Fibroblast of skin of left biceps (primary cell): ENCODE measurements at regions not wholly inside any gene's neighbourhood (a gene's known extent, or its start where the extent isn't known, plus 50 kb on each side); places are given as distances from the start of the nearest gene placed in this dataset.

Source experiments
- DNase-seq, 2 experiments: peaks; one replicate each; pipeline ENCODE4 v3.0.0-alpha.2; 2013; ENCODE audit warnings: low read depth in 2 of 2

DNA sequence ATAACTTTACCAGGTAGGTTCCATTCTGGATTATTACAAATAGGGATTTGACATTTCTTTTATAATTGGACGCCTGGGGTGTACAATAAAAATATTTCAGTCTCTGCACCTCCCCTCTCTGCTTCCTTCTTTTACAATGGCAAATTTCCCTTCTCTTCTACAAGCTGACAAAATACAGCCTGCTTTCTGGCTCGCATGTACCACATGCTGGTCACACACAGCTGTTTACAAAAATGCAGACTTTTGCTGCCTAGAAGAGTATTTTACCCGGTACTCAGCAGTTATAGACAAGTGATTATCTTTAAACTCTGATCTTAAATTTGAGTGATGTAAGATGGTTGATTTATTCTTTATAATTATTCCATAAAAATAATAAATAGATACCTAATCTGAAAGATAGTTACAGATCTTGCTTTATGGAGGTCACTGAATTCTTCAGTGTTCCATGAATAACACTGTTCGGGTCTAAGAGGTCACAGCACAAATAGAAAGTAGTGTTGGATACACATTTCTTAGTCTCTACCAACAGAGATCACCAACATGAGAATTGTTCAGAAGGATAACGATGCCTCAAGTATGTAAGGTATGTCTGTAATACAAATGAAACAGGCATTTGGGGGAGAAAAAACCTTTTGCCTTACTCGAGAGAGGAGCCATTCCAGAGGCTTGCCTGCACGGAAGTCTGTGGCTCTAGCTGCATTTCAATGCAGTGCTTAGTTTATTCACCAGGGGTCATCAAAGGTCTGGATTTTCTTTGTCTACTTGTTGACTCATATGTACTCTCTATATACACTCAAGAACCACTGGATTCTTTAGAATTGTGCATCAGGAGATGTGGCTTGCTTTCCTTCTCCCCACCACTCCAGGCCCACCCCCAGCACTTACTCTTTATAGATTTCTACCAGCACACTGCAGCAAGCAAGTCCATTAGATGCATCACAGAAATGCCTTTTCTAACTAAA is 206.6 kb upstream of the RFX3 start:
- DNase-seq, result peak; percentile 75 to 78

- DNase-seq, result no peak
Observed at GRCh38 chr9:3730511-3730922, 204.7 kb upstream of the RFX3 start.

DNA sequence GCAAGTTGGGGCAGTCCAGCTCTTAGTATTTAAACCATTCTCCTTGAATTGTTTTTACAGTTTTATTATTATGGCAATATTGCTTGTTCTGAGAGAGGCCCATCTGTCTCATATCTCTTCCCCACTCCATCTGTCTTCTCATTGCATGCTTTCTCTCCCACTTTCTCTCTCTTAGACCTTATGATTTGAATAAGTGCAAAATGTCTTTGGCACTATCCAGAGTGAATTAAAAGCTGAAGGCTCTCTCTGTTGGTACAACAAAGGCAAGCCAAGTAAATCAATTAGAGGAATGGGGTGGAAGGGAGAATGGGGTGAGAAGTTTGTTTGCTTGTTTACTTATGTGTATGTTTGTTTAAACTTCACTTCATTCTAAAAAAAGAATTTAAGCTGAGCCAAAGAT is 195.3 kb upstream of the RFX3 start:
- no peak for DNase-seq

GRCh38 chr9:3719286-3719685 is 193.5 kb upstream of the RFX3 start:
- no peak for DNase-seq

GRCh38 chr9:3716415-3716814 is 190.6 kb upstream of the RFX3 start:
- DNase-seq, result no peak

DNA sequence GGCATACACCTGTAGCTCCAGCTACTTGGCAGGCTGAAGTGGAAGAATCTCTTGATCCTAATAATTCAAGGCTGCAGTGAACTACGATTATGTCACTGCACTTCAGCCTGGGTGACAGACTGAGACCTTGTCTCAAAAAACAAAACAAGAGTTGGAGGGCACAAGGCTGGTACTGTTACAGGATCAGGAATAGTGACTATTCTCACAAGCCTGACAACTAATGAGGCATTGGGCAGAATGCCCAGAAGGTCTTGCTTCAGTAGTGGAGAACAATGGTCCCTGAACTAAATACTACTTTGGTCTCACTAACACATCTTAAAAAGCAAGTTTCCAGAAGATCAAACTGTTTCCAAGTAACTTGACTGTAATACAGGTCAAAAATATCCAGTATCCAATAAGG is 182.9 kb upstream of the RFX3 start:
- no peak for DNase-seq

GRCh38 chr9:3704890-3705289 is 179.1 kb upstream of the RFX3 start:
- DNase-seq, result no peak

DNA sequence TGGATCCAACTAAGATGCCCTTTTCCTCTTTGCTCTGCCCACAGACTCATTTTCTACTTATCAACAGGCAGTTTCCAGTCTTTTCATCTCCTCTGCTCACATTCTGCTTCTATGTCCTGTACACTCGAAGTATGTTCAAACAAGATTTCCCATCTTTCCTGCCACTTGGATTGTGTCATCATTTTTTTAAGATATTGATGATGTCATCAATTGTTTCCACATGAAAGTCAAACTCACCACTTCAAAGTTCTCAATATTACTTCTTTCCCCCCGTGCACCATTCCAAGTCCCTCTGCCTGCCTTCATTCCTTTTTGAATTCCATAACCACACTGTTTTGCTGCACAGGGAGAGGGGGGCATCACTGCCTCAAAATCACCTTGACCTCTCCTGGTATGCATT is 175.0 kb upstream of the RFX3 start:
- no peak for DNase-seq

GRCh38 chr9:3699883-3700282 is 174.1 kb upstream of the RFX3 start:
- DNase-seq, result no peak

- no peak for DNase-seq
Observed at GRCh38 chr9:3698531-3698930, 172.7 kb upstream of the RFX3 start.

DNA sequence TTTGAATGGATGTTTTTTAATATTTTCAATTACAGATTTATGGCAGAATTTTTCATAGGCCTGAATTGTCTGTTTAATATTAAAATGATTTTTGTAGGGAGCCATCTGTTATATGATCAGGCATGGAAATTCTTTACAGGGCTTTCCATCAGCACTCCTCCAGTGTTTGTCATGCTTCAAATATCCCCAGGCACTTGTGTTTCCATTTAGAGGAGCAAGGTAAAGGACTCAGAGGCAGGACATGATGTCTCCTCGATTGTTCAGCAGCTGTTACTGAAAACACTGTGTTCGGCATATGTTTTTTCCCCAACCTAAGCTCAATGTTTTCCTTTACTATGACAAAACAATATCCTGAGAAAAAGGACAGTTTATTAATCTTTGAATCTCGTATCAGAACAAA is 172.3 kb upstream of the RFX3 start:
- DNase-seq, result no peak

- no peak for DNase-seq
Observed at GRCh38 chr9:3696368-3696767, 170.6 kb upstream of the RFX3 start.

GRCh38 chr9:3692606-3693005 is 166.8 kb upstream of the RFX3 start:
- no peak for DNase-seq

DNA sequence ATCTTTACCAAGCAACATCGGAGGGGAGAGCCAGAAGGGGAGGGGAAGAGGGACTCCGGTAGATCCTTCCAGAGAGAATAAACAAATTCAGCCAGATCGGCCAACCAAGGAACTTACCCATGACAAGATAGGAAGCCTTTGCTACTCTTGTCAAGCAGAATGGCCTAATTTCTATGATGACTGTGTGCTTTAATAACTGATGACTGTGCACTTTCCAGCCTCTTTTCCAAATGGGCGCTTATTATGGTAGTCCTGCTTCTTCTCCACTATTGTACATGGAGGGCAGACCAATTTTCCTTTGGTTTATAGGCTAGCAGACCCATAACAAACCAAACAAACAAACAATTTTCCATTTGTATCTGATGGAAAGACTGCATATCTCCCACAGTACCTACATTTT is 163.8 kb upstream of the RFX3 start:
- DNase-seq, result no peak

- DNase-seq, result no peak
Observed at GRCh38 chr9:3687145-3687544, 161.3 kb upstream of the RFX3 start.

- DNase-seq, result no peak
Observed at GRCh38 chr9:3682186-3682585, 156.4 kb upstream of the RFX3 start.

DNA sequence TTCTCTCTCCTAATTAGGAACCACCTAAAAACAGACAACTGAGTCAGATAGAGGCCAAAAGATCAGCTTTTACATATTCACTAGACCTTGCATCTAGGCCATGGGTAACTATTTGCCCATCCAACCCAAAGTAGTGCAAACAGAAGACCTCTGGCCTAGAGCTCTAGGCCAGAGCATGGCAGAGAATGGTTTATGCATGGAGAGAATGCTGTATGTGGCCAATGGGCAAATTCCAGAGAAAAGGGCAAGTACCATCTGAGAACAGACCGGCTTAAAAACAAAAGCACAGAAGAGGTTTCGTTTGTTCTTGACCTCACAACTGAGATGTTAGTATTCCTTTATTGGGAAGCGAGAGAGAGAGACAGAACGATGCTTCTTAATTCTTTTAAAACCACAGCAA is 151.7 kb upstream of the RFX3 start:
- DNase-seq, result no peak

GRCh38 chr9:3676766-3677165 is 151.0 kb upstream of the RFX3 start:
- DNase-seq, result no peak

DNA sequence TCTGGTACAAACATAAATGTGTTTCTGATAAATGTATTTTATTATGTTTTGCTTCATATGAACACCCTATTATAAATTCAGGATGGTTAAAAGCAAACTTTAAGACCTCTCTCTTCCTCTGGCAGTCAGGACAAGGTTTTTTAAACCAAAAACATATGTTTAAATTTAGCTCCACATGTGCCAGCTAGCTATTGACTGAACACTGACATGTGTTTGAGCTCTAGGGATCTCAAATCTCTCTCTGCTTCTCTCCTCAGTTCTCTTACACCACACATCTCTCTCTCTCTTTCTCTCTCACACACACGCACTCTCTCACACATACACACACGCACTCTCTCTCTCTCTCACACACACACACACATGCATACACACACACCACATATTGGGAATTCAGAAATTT is 150.1 kb upstream of the RFX3 start:
- no peak for DNase-seq

- no peak for DNase-seq
Observed at GRCh38 chr9:3674561-3674960, 148.8 kb upstream of the RFX3 start.

GRCh38 chr9:3672399-3672798 is 146.6 kb upstream of the RFX3 start:
- DNase-seq, result no peak

GRCh38 chr9:3664044-3664443 is 138.2 kb upstream of the RFX3 start:
- DNase-seq, result no peak

DNA sequence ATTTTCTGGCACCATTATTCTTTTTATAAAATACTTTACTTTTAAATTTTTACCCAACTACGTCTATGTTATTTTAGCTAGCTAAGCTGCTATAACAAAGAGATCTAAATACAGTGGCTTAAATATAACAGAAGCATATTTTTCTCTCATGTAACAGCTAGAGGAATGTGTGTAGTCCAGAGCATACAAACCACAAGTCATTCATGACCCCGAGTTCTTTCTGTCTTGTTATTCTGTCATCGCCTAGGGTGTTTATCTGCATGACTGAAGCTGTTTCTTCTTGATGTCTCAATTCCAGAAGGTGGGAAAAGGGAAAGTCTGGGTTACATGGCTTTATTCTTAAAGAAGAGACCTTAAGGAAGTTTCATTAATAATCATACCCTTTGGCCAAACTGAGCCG is 136.9 kb upstream of the RFX3 start:
- peak; percentile 5 to 6 for DNase-seq

GRCh38 chr9:3660936-3661335 is 135.1 kb upstream of the RFX3 start:
- no peak for DNase-seq
